Pancreas (tissue), 10 donors: ENCODE measurements at regions not wholly inside any gene's neighbourhood (a gene's known extent, or its start where the extent isn't known, plus 50 kb on each side); places are given as distances from the start of the nearest gene placed in this dataset.

Experiments used
- ATAC-seq, 4 donors: fragments of 200-7000 bp; cut with Tn5 transposase; one replicate each; pipeline versions ENCODE4 v1.8.0 to v1.9.1; 2020; ENCODE audit warnings: mild to moderate bottlenecking in 4 of 4, moderate library complexity in 4 of 4
- DNase-seq, 6 donors: peaks; one replicate each; pipeline ENCODE4 v3.0.0-alpha.2; 2020
- FAIRE-seq: peaks from 2 replicates; lab custom pipeline; 2012; peaks lifted over from hg19 to GRCh38; lab: Jason Lieb, UNC
- H3K27ac ChIP-seq, 4 donors: fragments of 200-600 bp; sonication (generic); 1 replicate in 3 of 4; 2 replicates in 1 of 4; pipeline versions ENCODE4 v1.5.0 to v1.8.0; 2020
- H3K27me3 ChIP-seq, 4 donors: fragments of 200-600 bp; one replicate each; pipeline ENCODE4 v1.8.0; 2021
- H3K36me3 ChIP-seq, 3 donors: fragments of 200-600 bp; sonication (generic) in 1 of 3; one replicate each; pipeline versions ENCODE4 v1.5.0 to v1.8.0; 2020 to 2021
- H3K4me1 ChIP-seq, 3 donors: fragments of 200-600 bp; one replicate each; pipeline ENCODE4 v1.8.0; 2021
- H3K4me3 ChIP-seq, 4 donors: fragments of 200-600 bp; sonication (generic) in 2 of 4; one replicate each; pipeline versions ENCODE4 v1.5.0 to v1.8.0; 2020 to 2021
- H3K9me3 ChIP-seq, 4 donors: fragments of 200-600 bp; one replicate each; pipeline ENCODE4 v1.8.0; 2021
- WGBS, 2 donors: extraction: QIAGEN DNeasy Blood & Tissue Kit; methylation state at CpG; one replicate each; pipeline ENCODE4 v1.1.7; 2013; 5-methylcytosine and 5-hydroxymethylcytosine counted together
- intact Hi-C, 3 donors: fragments of 100-400 bp; cut with DNase I; formaldehyde crosslinking; loops; one replicate each; pipeline versions ENCODE4 v1.11.1 to v1.14.2; 2022
- TF ChIP-seq, protein P1 (sequence below), 4 donors: fragments of 200-600 bp; sonication (generic) in 3 of 4; IDR thresholded peaks; one replicate each; pipeline versions ENCODE4 v1.5.0 to v1.8.0; 2021; ENCODE audit warnings: antibody characterized with exemption in 4 of 4
- donor health status: healthy with polysubstance abuse.
- donor health status: DM: no; HTN: no; CAD: no; lungs with moderate emphysema.
- donor health status: DM: no; HTN: no; CAD: no.
- donor health status: control.
- donor health status: control.
- donor health status: Bipolar disorder and iron deficiency.
- donor health status: DM: yes; HTN: yes; CAD: no.
- donor health status: DM: no; HTN: no; CAD: no.
- donor health status: DM: no; HTN: no; CAD: no.
- donor health status: DM: yes; HTN: yes; CAD: no.

DNA sequence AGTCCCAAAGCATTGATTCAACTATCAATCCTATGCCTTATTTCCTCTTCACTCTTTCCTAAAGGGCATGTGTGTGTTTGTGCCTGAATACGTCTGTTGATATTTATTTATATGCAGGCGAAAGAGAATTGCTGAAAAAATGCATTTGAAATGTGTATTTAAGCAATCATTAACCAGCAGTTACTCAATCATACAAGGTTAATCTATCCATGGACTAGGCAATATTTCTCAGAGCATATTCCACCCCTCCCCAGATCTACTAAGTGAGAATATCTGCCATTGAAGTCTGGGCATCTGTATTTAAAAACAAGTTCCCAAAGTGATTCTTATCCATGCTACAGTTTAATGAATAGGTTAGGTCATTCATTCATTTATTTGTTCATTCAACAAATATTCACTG lies 113.6 kb downstream of the RASGEF1B start:
- Histone ChIP-seq H3K36me3 (no peaks in the 10 kb centered on the region), H3K4me3 (no peak overlapping the region), H3K27me3 (no peaks in the 10 kb centered on the region), H3K4me1 (no peaks in the 10 kb centered on the region), H3K27ac (no peak overlapping the region), H3K9me3 (no peaks in the 10 kb centered on the region)
- 12 to 23% methylated on average over 2 of the region's 2 CpGs for WGBS, 2 donors
- no peak for DNase-seq
- intact Hi-C loops: no loop called here
- no peak for ATAC-seq
- FAIRE-seq: no peak
- TF ChIP-seq, protein P1, sequence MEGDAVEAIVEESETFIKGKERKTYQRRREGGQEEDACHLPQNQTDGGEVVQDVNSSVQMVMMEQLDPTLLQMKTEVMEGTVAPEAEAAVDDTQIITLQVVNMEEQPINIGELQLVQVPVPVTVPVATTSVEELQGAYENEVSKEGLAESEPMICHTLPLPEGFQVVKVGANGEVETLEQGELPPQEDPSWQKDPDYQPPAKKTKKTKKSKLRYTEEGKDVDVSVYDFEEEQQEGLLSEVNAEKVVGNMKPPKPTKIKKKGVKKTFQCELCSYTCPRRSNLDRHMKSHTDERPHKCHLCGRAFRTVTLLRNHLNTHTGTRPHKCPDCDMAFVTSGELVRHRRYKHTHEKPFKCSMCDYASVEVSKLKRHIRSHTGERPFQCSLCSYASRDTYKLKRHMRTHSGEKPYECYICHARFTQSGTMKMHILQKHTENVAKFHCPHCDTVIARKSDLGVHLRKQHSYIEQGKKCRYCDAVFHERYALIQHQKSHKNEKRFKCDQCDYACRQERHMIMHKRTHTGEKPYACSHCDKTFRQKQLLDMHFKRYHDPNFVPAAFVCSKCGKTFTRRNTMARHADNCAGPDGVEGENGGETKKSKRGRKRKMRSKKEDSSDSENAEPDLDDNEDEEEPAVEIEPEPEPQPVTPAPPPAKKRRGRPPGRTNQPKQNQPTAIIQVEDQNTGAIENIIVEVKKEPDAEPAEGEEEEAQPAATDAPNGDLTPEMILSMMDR (IDR thresholded peaks at IDR 0.05): no peak

DNA sequence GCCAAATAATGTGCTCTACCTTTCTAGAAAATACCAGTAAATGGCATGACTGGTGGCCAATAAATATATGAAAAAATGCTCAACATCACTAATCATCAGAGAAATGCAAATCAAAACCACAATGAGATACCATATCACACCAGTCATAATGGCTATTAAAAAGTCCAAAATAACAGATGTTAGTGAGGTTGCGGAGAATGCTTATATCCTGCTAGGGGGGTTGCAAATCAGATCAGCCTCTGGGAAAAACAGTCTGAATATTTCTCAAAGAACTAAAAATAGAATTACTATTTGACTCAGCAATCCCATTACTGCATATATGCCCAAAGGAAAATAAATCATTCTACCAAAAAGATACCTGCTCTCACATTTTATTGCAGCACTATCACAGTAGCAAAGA lies 115.1 kb downstream of the RASGEF1B start:
- TF ChIP-seq, protein P1 (IDR thresholded peaks at IDR 0.05): no peak
- no peak for FAIRE-seq
- Histone ChIP-seq H3K4me1 (no peaks in the 10 kb centered on the region), H3K27ac (no peak overlapping the region), H3K27me3 (no peaks in the 10 kb centered on the region), H3K4me3 (no peak overlapping the region), H3K9me3 (no peaks in the 10 kb centered on the region), H3K36me3 (no peaks in the 10 kb centered on the region)
- ATAC-seq: no peak
- intact Hi-C loops: no loop called here
- no peak for DNase-seq
- 95 to 97% methylated on average over 1 of the region's 1 CpG for WGBS, 2 donors

DNA sequence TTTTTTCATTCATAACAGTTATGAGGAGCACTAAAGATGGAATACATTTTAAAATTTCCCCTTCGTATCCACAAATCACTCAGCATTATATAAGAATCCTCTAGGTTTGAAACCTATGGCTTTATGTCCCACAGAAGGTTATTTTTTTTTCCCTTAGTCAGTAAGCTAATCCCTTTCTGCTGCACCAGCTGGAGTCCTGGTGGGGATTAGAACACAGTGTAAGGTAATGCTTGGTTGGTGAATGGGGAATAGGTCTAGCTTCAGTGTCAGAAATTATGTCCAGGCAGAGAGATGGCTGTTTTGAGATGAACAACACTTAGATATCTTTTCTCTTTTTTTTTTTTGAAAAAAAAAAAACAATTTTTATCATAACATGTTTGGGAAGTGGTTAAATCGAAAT lies 116.6 kb downstream of the RASGEF1B start:
- H3K4me3 ChIP-seq: no peak overlapping the region
- intact Hi-C loops: no loop called here
- no peak for ATAC-seq
- TF ChIP-seq, protein P1 (IDR thresholded peaks at IDR 0.05): no peak
- H3K36me3 ChIP-seq: no peaks in the 10 kb centered on the region
- no peaks in the 10 kb centered on the region for H3K27me3 ChIP-seq
- DNase-seq: no peak
- FAIRE-seq: no peak
- WGBS, 2 donors: 65 to 70% methylated on average over 2 of the region's 2 CpGs
- no peaks in the 10 kb centered on the region for H3K4me1 ChIP-seq
- H3K27ac ChIP-seq: no peak overlapping the region
- H3K9me3 ChIP-seq: no peaks in the 10 kb centered on the region

- DNase-seq: no peak
- no peaks in the 10 kb centered on the region for H3K9me3 ChIP-seq
- H3K27me3 ChIP-seq: no peaks in the 10 kb centered on the region
- 46% methylated on average over 1 of the region's 1 CpG for WGBS, 2 donors
- H3K36me3 ChIP-seq: no peaks in the 10 kb centered on the region
- no peak for FAIRE-seq
- H3K27ac ChIP-seq: no peak overlapping the region
- intact Hi-C loops: loop anchor here in 2 of 3 donors (5.0 kb wide), 1 partner anchor 287 kb away; no protein-coding TSS in a partner anchor
- H3K4me1 ChIP-seq: no peaks in the 10 kb centered on the region
- TF ChIP-seq, protein P1 (IDR thresholded peaks at IDR 0.05): no peak
- no peak for ATAC-seq
- H3K4me3 ChIP-seq: no peak overlapping the region
Observed at GRCh38 chr4:81353861-81354260, 117.8 kb downstream of the RASGEF1B start.

- WGBS, 2 donors: 49 to 61% methylated on average over 2 of the region's 2 CpGs
- DNase-seq: no peak
Observed at GRCh38 chr4:81352446-81352835, 119.3 kb downstream of the RASGEF1B start.

More at GRCh38 chr4:81352446-81352835, 119.3 kb downstream of the RASGEF1B start:
- Histone ChIP-seq H3K4me1 (no peaks in the 10 kb centered on the region), H3K36me3 (no peaks in the 10 kb centered on the region), H3K27ac (no peak overlapping the region), H3K4me3 (no peak overlapping the region), H3K9me3 (no peaks in the 10 kb centered on the region), H3K27me3 (no peaks in the 10 kb centered on the region)
- intact Hi-C loops: loop anchor here in 2 of 3 donors (5.0 kb wide), 1 partner anchor 285 kb away; no protein-coding TSS in a partner anchor
- TF ChIP-seq, protein P1 (IDR thresholded peaks at IDR 0.05): no peak
- FAIRE-seq (no peak), ATAC-seq (no peak)
